Lower leg skin (tissue), 3 donors: ENCODE measurements at regions not wholly inside any gene's neighbourhood (a gene's known extent, or its start where the extent isn't known, plus 50 kb on each side); places are given as distances from the start of the nearest gene placed in this dataset.

Source experiments
- POLR2A ChIP-seq, 2 donors: fragments of 450-650 bp; IDR thresholded peaks; one replicate each; pipeline ENCODE4 v1.6.1; 2016 to 2017; ENCODE audit warnings: antibody characterized with exemption in 2 of 2, mild to moderate bottlenecking in 1 of 2, moderate library complexity in 1 of 2
- TF ChIP-seq, protein P1 (sequence below), 3 donors: fragments of 450-650 bp; IDR thresholded peaks; one replicate each; pipeline ENCODE4 v1.5.1; 2016; ENCODE audit warnings: antibody characterized with exemption in 3 of 3, mild to moderate bottlenecking in 3 of 3, moderate library complexity in 2 of 3

DNA sequence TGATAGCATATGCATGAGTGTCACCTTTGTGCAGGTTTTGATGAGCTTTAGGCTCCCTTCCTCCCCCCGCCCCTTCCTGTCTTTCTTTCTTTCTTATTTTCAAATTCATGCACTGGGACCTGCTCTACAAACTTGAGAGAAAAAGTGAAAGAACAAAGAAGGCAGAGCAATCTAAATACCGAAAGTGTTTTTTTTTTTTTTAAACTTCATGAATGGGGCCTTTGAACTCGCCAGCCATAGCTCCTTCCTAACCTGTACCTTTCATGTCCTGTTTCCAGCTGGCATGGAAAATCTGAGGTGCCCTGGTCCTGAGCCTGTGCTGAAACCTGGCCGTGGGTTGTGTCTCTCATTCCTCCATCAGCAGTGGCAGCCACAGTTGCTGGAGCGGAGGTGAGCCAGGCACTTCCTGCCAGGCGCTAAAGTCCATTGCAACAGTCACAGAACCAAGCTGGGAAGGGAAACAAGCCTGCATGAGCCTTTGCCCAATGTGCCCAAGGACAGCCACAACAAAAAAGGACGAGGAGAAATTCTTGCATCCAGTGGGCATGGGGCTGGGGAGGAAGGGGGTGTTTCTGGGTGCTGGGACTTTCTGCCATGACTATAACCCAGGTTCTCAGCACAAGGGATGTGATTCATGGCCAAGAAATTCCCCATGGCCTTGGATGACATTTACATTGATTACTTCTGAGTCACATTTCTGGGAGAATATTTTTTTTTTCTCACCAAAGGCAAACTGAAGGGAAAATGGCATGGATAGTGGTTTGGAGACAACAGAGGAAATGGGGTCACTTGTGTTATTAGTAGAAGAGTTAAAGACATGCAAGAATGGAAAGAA, 102.7 kb downstream of the TMEM30B start:
- TF ChIP-seq, protein P1, sequence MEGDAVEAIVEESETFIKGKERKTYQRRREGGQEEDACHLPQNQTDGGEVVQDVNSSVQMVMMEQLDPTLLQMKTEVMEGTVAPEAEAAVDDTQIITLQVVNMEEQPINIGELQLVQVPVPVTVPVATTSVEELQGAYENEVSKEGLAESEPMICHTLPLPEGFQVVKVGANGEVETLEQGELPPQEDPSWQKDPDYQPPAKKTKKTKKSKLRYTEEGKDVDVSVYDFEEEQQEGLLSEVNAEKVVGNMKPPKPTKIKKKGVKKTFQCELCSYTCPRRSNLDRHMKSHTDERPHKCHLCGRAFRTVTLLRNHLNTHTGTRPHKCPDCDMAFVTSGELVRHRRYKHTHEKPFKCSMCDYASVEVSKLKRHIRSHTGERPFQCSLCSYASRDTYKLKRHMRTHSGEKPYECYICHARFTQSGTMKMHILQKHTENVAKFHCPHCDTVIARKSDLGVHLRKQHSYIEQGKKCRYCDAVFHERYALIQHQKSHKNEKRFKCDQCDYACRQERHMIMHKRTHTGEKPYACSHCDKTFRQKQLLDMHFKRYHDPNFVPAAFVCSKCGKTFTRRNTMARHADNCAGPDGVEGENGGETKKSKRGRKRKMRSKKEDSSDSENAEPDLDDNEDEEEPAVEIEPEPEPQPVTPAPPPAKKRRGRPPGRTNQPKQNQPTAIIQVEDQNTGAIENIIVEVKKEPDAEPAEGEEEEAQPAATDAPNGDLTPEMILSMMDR (IDR thresholded peaks at IDR 0.05): no peak
- no peak for TF ChIP-seq POLR2A (IDR thresholded peaks at IDR 0.05)
